HPDE6-E6E7 (cell line): ENCODE measurements at regions not wholly inside any gene's neighbourhood (a gene's known extent, or its start where the extent isn't known, plus 50 kb on each side); places are given as distances from the start of the nearest gene placed in this dataset.
"Not testable (repeated sequence)": the region's sequence is repeated elsewhere in the genome, so short reads cannot be mapped to it uniquely, and the experiment has no call there.

Experiments
- DNase-seq: peaks from one replicate; pipeline ENCODE4 v3.0.0; 2011; ENCODE audit warnings: missing footprints; ENCODE audit errors: extremely low spot score

GRCh38 chr10:3314445-3315085, 142.0 kb upstream of the PITRM1 start:
- DNase-seq = not testable (repeated sequence)

- not testable (repeated sequence) for DNase-seq
Observed at GRCh38 chr10:3313784-3314444, 141.3 kb upstream of the PITRM1 start.

- no peak for DNase-seq
Observed at GRCh38 chr10:3312403-3312940, 139.9 kb upstream of the PITRM1 start.

GRCh38 chr10:3310016-3310784, 137.6 kb upstream of the PITRM1 start:
- no peak for DNase-seq

- no peak for DNase-seq
Observed at GRCh38 chr10:3306050-3306449, 133.5 kb upstream of the PITRM1 start.

- no peak for DNase-seq
Observed at GRCh38 chr10:3295582-3296151, 123.1 kb upstream of the PITRM1 start.

- no peak for DNase-seq
Observed at GRCh38 chr10:3294919-3295581, 122.5 kb upstream of the PITRM1 start.

- no peak for DNase-seq
Observed at GRCh38 chr10:3293581-3294431, 121.2 kb upstream of the PITRM1 start.

- DNase-seq = no peak
Observed at GRCh38 chr10:3292636-3293035, 120.1 kb upstream of the PITRM1 start.

GRCh38 chr10:3290550-3290949, 118.0 kb upstream of the PITRM1 start:
- no peak for DNase-seq

GRCh38 chr10:3287572-3288445, 115.2 kb upstream of the PITRM1 start:
- DNase-seq = no peak

GRCh38 chr10:3282674-3283017, 110.1 kb upstream of the PITRM1 start:
- DNase-seq = no peak

GRCh38 chr10:3281941-3282673, 109.5 kb upstream of the PITRM1 start:
- DNase-seq = no peak

- no peak for DNase-seq
Observed at GRCh38 chr10:3278771-3279170, 106.2 kb upstream of the PITRM1 start.

- no peak for DNase-seq
Observed at GRCh38 chr10:3277566-3277965, 105.0 kb upstream of the PITRM1 start.

- no peak for DNase-seq
Observed at GRCh38 chr10:3274414-3274813, 101.8 kb upstream of the PITRM1 start.

- no peak for DNase-seq
Observed at GRCh38 chr10:3273966-3274365, 101.4 kb upstream of the PITRM1 start.

- DNase-seq = no peak
Observed at GRCh38 chr10:3272300-3272699, 99.7 kb upstream of the PITRM1 start.
